Activated CD4-positive, alpha-beta T cell treated with anti-CD3 and anti-CD28 coated beads, Interleukin-2, amount 50 U/mL, for 1 hour (primary cell): ENCODE measurements at regions not wholly inside any gene's neighbourhood (a gene's known extent, or its start where the extent isn't known, plus 50 kb on each side); places are given as distances from the start of the nearest gene placed in this dataset.
"Not testable (repeated sequence)": the region's sequence is repeated elsewhere in the genome, so short reads cannot be mapped to it uniquely, and the experiment has no call there.

Source experiments
- DNase-seq: peaks from one replicate; pipeline ENCODE4 v3.0.0-alpha.2; 2020

DNA sequence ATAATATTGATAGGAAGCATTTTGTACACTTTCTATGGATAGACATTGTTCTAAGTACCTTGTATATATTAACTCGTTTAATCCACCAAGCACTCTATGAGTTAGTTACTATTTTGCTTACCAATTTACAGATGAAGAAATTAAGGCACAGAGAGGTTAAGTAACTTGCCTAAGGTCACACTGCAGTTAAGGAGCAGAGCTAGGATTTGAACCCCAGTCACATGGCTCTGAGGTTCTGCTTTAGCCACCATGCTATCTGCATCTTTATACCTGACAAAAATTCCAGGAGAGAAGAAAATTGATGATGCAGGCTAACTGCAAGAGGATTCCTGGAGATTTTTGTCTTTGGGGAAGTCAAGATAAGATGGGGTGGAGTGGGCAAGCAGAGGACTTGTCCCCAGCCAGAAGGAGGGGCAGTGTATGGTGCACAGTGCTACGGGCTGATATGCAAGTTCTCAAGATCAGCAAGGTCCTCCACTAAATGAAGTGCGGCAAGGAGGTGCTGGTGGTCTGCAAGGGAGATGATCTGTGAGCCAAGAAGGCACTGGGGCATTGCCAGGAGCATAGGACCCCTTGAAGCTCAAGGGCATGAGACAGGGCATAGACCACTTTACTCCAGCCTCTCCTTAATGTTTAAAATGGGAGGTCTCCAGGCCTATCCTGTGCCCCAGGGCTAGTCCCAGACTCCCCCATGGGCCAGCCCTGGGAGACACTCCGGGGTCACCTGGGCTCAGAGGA, 430.6 kb downstream of the RPS24 start:
- DNase-seq = no peak

- DNase-seq = no peak
These were observed 431.2 kb downstream of the RPS24 start for GRCh38 chr10:78464856-78465267.

DNA sequence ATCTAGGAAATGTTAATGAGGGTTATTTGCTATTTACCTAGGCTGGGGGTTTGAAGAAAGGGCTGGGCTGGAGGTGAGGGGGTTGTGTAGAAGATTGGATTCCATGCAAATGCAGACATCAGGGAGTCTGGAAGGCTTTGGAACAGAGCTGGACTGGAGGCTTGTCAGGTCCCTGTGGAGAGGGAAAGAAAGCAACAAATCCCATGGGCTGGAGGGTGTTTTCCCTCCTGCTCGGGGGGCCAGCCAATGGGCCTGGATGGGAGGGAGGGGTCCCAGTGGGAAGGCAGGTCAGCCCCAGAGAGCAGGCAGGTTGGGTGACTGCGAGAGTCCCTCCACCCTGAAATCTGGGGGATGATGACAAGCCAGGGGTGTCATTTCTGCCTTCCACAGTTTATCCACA, 431.8 kb downstream of the RPS24 start:
- no peak for DNase-seq

DNA sequence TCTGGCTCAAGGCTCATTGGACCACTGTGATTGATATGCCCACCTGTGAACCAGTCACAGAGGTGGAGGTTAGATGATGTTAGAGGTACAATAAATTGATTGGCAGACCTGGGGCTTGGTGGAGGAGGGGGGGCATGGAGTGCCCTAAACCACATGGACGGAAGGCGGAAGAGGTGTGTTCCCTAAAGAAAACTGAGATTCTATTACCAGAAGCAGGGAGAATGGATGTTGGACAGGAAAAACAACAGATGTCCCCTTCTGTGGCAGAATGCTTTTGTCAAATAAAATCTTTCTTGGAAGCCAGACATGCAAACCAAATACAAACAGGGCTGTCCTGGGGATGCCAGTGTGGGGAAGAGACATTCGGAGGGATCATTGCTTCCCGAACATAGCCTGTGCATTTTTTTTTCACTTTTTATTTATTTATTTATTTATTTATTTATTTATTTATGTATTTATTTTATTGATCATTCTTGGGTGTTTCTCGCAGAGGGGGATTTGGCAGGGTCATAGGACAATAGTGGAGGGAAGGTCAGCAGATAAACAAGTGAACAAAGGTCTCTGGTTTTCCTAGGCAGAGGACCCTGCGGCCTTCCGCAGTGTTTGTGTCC, 433.9 kb downstream of the RPS24 start:
- DNase-seq = no peak

GRCh38 chr10:78468731-78469130, 435.1 kb downstream of the RPS24 start:
- DNase-seq = not testable (repeated sequence)

DNA sequence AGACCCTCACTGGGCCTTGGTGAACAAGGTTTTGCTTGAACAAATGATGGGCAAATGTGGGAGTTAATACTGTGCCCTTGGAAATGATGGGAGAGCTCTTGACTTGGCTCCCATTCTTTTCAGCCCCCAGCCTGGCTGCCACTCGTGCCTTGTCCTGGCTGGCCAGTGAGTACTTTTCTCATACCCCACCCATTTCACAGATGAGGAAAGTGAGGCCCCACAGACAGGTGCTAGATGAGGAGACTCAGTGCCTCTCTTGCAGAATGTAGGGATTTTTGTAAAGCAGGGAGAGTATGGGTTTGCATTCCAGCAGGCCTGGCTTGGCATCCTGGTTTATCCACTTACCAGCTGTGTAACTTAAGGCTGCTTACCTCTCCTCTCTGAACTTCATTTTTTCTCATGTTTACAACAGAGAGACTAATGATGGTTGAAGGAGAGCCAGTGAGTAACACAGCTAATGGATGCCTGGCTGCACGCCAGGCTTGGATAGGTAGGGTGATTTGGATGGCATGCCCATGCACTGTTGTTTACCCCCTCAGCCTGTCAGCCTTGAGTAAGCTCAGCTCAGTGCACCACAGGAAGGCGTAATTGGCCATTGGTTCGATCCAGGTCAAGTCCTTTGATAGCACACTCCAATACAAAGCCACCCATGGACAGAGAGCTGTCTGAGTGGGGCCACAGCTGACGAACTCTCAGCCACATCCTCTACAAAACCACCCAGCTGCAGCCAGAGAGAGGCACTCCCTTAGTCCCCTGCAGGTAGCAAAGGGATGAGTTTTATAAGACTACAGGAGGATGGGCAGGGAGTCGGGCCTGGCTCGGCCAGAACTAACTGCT, 436.8 kb downstream of the RPS24 start:
- DNase-seq = no peak

DNA sequence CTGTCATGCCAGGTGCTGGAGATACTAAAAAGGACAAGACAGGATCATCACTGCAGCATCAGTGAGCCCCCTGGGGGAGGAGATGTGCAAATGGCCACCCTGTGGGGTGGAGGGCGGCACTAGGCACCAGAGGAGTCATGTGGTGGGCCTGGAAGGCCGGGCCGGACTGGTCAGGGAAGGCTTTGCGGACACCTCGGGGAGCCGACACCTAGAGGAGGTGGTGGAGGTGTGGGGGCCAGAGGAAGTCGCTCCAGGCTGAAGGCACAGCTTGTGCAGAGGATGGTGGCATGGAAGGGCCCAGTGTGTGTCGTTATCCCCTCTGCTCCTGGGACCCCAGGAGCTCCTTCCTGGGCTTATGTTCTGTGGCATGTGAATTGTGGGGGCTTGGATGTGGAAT, 437.7 kb downstream of the RPS24 start:
- DNase-seq = no peak

GRCh38 chr10:78471723-78472550, 438.3 kb downstream of the RPS24 start:
- no peak for DNase-seq

- DNase-seq = no peak
These were observed 438.9 kb downstream of the RPS24 start for GRCh38 chr10:78472551-78472890.

- DNase-seq = no peak
These were observed 439.3 kb downstream of the RPS24 start for GRCh38 chr10:78473006-78473405.

DNA sequence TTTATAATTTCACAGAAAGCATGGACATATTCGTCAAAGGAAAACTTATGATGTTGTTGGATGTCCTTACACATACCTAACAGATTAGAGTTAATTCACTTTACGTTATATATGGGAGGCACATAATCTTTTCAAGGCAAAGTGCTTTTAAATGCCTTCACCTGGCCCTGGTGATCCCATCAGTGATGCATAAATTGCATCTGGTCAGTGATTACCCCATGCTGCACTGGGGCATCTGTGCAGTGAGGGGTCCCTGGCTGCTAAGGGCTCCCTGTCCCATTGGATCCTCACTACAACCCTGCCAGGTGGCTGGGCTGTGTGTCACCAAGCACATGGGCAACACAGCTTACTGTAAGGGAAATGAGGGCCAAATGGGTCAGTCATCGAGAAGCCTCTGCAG, 441.1 kb downstream of the RPS24 start:
- no peak for DNase-seq

DNA sequence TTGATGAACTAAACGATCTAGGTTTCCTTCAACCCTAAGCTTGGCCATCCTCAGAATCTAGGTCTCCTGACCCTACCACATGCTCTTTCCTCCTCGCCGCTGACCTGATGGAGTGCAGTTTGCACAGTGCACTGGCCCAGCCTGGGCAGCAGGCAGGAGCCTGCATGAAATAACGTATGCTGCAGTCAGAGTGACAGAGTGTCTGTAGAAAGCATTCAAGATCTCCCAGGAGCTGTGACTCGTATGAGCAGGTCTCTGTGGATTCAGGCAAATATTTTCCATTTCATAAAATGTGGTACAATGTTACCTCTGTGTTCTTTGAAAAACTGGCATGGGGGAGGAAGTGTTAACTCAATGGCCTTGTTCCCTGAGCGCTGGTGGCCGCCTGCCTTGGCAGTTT, 441.8 kb downstream of the RPS24 start:
- no peak for DNase-seq

DNA sequence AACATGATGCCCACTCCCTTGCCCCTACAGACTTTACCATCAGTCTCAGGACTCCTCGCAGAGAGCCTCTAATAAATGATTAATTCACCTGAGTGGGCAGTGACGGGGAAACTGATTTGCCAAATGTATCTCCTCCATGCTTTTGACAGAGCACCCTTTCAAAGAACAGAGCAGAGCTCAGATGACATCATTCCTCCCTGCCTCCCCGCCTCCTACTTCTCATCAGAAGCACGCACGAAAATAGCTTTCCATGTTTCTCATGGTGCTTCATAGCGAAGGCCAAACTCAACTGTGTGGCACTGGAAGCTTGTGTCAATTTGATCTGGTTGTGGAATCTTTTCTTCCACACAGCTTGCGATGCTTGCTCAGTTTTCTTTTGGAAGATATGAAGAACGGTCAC, 442.5 kb downstream of the RPS24 start:
- DNase-seq = no peak

- DNase-seq = no peak
These were observed 443.2 kb downstream of the RPS24 start for GRCh38 chr10:78476844-78477243.

GRCh38 chr10:78478919-78479318, 445.3 kb downstream of the RPS24 start:
- DNase-seq = no peak

GRCh38 chr10:78479467-78479866, 445.8 kb downstream of the RPS24 start:
- no peak for DNase-seq

GRCh38 chr10:78481842-78482241, 448.2 kb downstream of the RPS24 start:
- DNase-seq = no peak

- no peak for DNase-seq
These were observed 450.0 kb downstream of the RPS24 start for GRCh38 chr10:78483641-78484040.

DNA sequence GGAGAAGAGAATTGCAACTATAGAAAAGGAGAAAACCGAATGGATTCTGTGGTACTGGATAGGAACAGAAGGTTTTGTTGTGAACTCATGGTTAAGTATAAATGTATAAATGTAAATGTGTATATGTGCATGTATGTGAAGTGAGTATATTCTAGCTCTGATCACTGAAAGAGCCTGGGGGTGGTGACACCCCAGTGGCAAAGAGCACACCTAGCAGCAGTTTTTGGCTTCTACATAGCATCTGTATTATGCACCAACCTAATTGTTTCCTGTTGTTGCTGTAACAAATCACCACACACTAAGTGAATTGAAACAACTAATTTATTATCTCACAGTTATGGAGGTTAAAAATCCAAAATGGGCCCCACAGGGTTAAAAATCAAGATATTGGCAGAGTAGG, 455.4 kb downstream of the RPS24 start:
- DNase-seq = no peak

DNA sequence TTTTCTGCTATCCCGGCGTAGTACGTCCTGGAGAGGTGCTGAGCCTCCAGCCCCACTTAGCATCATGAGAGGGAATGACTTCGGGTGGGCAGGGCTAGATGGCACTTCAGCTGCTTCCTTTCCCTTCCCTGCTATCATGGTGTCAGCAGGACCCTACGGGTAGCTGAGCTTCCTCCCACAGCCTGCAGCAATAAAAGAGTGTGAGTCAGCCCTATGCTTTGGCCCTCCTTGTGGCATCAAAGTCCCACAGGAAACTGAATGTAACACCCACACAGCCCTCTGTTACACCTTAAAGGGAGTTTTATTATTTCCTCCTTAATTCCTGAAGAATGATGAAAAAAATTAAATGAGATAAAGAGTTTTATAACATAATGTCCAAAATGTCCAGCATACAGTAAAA, 458.1 kb downstream of the RPS24 start:
- DNase-seq = no peak

- DNase-seq = no peak
These were observed 458.8 kb downstream of the RPS24 start for GRCh38 chr10:78492424-78492823.

GRCh38 chr10:78494179-78494578, 460.5 kb downstream of the RPS24 start:
- no peak for DNase-seq
